ENCODE measurements at regions not wholly inside any gene's neighbourhood (a gene's known extent, or its start where the extent isn't known, plus 50 kb on each side); places are given as distances from the start of the nearest gene placed in this dataset.

- TF ChIP-seq, protein P1, sequence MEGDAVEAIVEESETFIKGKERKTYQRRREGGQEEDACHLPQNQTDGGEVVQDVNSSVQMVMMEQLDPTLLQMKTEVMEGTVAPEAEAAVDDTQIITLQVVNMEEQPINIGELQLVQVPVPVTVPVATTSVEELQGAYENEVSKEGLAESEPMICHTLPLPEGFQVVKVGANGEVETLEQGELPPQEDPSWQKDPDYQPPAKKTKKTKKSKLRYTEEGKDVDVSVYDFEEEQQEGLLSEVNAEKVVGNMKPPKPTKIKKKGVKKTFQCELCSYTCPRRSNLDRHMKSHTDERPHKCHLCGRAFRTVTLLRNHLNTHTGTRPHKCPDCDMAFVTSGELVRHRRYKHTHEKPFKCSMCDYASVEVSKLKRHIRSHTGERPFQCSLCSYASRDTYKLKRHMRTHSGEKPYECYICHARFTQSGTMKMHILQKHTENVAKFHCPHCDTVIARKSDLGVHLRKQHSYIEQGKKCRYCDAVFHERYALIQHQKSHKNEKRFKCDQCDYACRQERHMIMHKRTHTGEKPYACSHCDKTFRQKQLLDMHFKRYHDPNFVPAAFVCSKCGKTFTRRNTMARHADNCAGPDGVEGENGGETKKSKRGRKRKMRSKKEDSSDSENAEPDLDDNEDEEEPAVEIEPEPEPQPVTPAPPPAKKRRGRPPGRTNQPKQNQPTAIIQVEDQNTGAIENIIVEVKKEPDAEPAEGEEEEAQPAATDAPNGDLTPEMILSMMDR (IDR thresholded peaks at IDR 0.05): no peak
- TF ChIP-seq EZH2 (IDR thresholded peaks at IDR 0.05; ENCODE audit: borderline replicate concordance, insufficient read depth, low read depth, low read length, poor library complexity, severe bottlenecking): no peak
These were observed 134.9 kb upstream of the SRRM4 start for GRCh38 chr12:118846416-118846815.
